ENCODE measurements at regions not wholly inside any gene's neighbourhood (a gene's known extent, or its start where the extent isn't known, plus 50 kb on each side); places are given as distances from the start of the nearest gene placed in this dataset.

- H3K27ac ChIP-seq (ENCODE audit: low read depth in 1 of 2, low read length in 2 of 2), result no peak overlapping the region
- WGBS, result 92% methylated on average over 2 of the region's 2 CpGs
- TF ChIP-seq, protein P1, sequence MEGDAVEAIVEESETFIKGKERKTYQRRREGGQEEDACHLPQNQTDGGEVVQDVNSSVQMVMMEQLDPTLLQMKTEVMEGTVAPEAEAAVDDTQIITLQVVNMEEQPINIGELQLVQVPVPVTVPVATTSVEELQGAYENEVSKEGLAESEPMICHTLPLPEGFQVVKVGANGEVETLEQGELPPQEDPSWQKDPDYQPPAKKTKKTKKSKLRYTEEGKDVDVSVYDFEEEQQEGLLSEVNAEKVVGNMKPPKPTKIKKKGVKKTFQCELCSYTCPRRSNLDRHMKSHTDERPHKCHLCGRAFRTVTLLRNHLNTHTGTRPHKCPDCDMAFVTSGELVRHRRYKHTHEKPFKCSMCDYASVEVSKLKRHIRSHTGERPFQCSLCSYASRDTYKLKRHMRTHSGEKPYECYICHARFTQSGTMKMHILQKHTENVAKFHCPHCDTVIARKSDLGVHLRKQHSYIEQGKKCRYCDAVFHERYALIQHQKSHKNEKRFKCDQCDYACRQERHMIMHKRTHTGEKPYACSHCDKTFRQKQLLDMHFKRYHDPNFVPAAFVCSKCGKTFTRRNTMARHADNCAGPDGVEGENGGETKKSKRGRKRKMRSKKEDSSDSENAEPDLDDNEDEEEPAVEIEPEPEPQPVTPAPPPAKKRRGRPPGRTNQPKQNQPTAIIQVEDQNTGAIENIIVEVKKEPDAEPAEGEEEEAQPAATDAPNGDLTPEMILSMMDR (IDR thresholded peaks at IDR 0.05; ENCODE audit: low read depth, low read length, missing input control), result no peak
- TF ChIP-seq SP1 (IDR thresholded peaks at IDR 0.05) (no peak), FOXA1 (IDR thresholded peaks at IDR 0.05) (no peak), NR2F2 (IDR thresholded peaks at IDR 0.05) (no peak), TAF1 (conservative IDR thresholded peaks at IDR 0.05) (no peak), HNF4A (conservative IDR thresholded peaks at IDR 0.05) (no peak), EGR1 (IDR thresholded peaks at IDR 0.05; ENCODE audit: low read depth in 2 of 2) (no peak), HNF4G (IDR thresholded peaks at IDR 0.05) (no peak), ATF3 (IDR thresholded peaks at IDR 0.05) (no peak), RXRA (IDR thresholded peaks at IDR 0.05) (no peak), YY1 (IDR thresholded peaks at IDR 0.05) (no peak), JUND (IDR thresholded peaks at IDR 0.05) (no peak), FOXA2 (IDR thresholded peaks at IDR 0.05) (no peak), RAD21 (IDR thresholded peaks at IDR 0.05) (no peak), ZBTB33 (IDR thresholded peaks at IDR 0.05) (no peak), GABPA (IDR thresholded peaks at IDR 0.05 in 1 of 2, conservative IDR thresholded peaks at IDR 0.05 in 1 of 2) (no peak), REST (IDR thresholded peaks at IDR 0.05) (no peak)
- TF ChIP-seq, protein P2, sequence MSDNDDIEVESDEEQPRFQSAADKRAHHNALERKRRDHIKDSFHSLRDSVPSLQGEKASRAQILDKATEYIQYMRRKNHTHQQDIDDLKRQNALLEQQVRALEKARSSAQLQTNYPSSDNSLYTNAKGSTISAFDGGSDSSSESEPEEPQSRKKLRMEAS (IDR thresholded peaks at IDR 0.05), result no peak
- H3K9ac ChIP-seq (ENCODE audit: low read depth in 1 of 2, low read length in 2 of 2), result no peak overlapping the region
- H3K27me3 ChIP-seq (ENCODE audit: control insufficient read depth in 4 of 4, insufficient read depth in 4 of 4, low read length in 3 of 4), result no peaks in the 10 kb centered on the region
- no peaks in the 10 kb centered on the region for H3K4me1 ChIP-seq (ENCODE audit: control insufficient read depth in 4 of 4, insufficient read depth in 4 of 4, low read length in 3 of 4)
- no peak overlapping the region for H3K4me3 ChIP-seq (ENCODE audit: low read depth in 1 of 3, low read length in 3 of 3)
- peaks cover 0 to 2% (median 0%) of the 10 kb centered on the region in 4 donors for H3K9me3 ChIP-seq (ENCODE audit: control insufficient read depth in 4 of 4, low read length in 3 of 4)
- H3K36me3 ChIP-seq (ENCODE audit: control insufficient read depth in 4 of 4, insufficient read depth in 3 of 4, low read depth in 1 of 4, low read length in 3 of 4), result no peaks in the 10 kb centered on the region
- no peak for DNase-seq (ENCODE audit: low spot score)
Observed at GRCh38 chr7:69203871-69204270, 394.4 kb upstream of the AUTS2 start.
